Kidney (tissue), 13 donors: ENCODE measurements at regions not wholly inside any gene's neighbourhood (a gene's known extent, or its start where the extent isn't known, plus 50 kb on each side); places are given as distances from the start of the nearest gene placed in this dataset.

Source experiments
- DNase-seq, 5 donors: peaks; one replicate each; pipeline ENCODE4 v3.0.0-alpha.2; 2013 to 2020
- FAIRE-seq: peaks from 2 replicates; lab custom pipeline; 2012; peaks lifted over from hg19 to GRCh38; lab: Jason Lieb, UNC
- H3K27ac ChIP-seq, 2 donors: one replicate each; pipeline ENCODE4 v1.7.0; 2013; ENCODE audit warnings: low read depth in 2 of 2, low read length in 2 of 2, inconsistent platforms in 1 of 2
- H3K27me3 ChIP-seq: one replicate; pipeline ENCODE4 v1.7.1; 2013; ENCODE audit warnings: low read length, inconsistent platforms; ENCODE audit not compliant: control insufficient read depth, insufficient read depth
- H3K36me3 ChIP-seq, 3 donors: one replicate each; pipeline versions ENCODE4 v1.7.0 to v1.7.1; 2013; ENCODE audit warnings: low read length in 3 of 3, control low read depth in 1 of 3, inconsistent platforms in 1 of 3; ENCODE audit not compliant: insufficient read depth in 3 of 3, control insufficient read depth in 2 of 3
- H3K4me1 ChIP-seq, 3 donors: one replicate each; pipeline versions ENCODE4 v1.7.0 to v1.7.1; 2013; ENCODE audit warnings: low read length in 3 of 3, inconsistent platforms in 1 of 3, low read depth in 1 of 3; ENCODE audit not compliant: control insufficient read depth in 2 of 3, insufficient read depth in 2 of 3
- H3K4me3 ChIP-seq, 3 donors: one replicate each; pipeline versions ENCODE4 v1.7.0 to v1.8.1; 2013; ENCODE audit warnings: low read length in 3 of 3, control low read depth in 1 of 3, inconsistent platforms in 1 of 3
- H3K9ac ChIP-seq, 3 donors: one replicate each; pipeline versions ENCODE4 v1.7.0 to v1.7.1; 2013; ENCODE audit warnings: low read length in 3 of 3, control low read depth in 1 of 3, inconsistent platforms in 1 of 3
- H3K9me3 ChIP-seq, 3 donors: one replicate each; pipeline versions ENCODE4 v1.7.0 to v1.7.1; 2013; ENCODE audit warnings: low read length in 3 of 3, control low read depth in 1 of 3, inconsistent platforms in 1 of 3; ENCODE audit not compliant: control insufficient read depth in 2 of 3, insufficient read depth in 1 of 3
- intact Hi-C: fragments of 100-400 bp; cut with DNase I; formaldehyde crosslinking; loops from one replicate; pipeline ENCODE4 v1.11.1; 2022
- TF ChIP-seq, protein P1 (sequence below): IDR thresholded peaks from 3 replicates; pipeline ENCODE4 v1.5.1; 2012; ENCODE audit warnings: mild to moderate bottlenecking, moderate library complexity, borderline replicate concordance; ENCODE audit not compliant: insufficient read depth; ENCODE audit errors: extremely low read depth
- donor health status: control.
- donor health status: control.
- donor health status: control.
- donor health status: control.
- donor health status: control.
- donor health status: DM: yes; HTN: yes; CAD: no.
- donor health status: Normal renal cell carcinoma (clear cell type).

DNA sequence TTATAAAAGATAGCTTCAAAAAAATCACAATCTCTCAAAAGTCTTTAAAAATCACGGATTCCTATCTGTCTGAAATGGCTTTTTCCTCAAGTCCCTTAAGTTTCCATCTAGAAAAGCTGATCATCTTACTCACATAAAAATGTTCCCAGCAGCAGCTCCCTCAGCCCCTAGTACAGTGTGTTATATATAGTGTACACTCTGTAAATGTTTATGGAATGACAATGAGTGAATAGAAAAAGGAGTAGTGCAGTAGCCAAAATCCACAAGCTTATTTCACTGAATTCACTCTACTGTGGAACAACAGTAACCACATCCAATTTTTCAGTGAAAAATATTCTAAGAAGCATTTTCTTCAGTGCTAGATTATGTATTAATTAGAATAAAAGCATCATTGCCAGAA is 609.4 kb downstream of the DTWD2 start:
- Histone ChIP-seq H3K27me3 (no peaks in the 10 kb centered on the region), H3K9ac (no peak overlapping the region), H3K9me3 (no peaks in the 10 kb centered on the region), H3K4me3 (no peak overlapping the region), H3K36me3 (no peaks in the 10 kb centered on the region), H3K4me1 (no peaks in the 10 kb centered on the region), H3K27ac (no peak overlapping the region)
- TF ChIP-seq, protein P1, sequence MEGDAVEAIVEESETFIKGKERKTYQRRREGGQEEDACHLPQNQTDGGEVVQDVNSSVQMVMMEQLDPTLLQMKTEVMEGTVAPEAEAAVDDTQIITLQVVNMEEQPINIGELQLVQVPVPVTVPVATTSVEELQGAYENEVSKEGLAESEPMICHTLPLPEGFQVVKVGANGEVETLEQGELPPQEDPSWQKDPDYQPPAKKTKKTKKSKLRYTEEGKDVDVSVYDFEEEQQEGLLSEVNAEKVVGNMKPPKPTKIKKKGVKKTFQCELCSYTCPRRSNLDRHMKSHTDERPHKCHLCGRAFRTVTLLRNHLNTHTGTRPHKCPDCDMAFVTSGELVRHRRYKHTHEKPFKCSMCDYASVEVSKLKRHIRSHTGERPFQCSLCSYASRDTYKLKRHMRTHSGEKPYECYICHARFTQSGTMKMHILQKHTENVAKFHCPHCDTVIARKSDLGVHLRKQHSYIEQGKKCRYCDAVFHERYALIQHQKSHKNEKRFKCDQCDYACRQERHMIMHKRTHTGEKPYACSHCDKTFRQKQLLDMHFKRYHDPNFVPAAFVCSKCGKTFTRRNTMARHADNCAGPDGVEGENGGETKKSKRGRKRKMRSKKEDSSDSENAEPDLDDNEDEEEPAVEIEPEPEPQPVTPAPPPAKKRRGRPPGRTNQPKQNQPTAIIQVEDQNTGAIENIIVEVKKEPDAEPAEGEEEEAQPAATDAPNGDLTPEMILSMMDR: no peak
- intact Hi-C loops: no loop called here
- FAIRE-seq: no peak
- DNase-seq: no peak

DNA sequence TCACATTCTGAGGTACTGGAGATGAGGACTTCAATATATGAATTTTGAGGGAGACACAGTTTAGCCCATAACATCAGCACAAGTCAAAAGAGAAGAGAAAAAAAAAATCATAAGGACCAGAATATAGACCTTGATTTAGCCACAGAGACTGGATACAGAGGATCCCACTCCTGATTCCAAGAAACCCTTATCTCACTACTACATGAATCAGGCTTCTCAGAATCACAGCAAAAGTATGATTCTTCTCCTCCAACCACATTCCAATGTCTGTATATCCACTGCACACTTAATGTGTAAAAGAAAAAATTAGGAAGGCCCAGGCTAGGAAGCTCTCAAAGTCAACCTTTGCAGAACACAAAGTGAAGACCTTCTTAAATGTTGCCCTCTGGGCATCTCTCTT is 610.9 kb downstream of the DTWD2 start:
- no peaks in the 10 kb centered on the region for H3K4me1 ChIP-seq
- no peaks in the 10 kb centered on the region for H3K36me3 ChIP-seq
- no peak overlapping the region for H3K9ac ChIP-seq
- H3K27me3 ChIP-seq: no peaks in the 10 kb centered on the region
- no peak for DNase-seq
- no peak overlapping the region for H3K4me3 ChIP-seq
- H3K9me3 ChIP-seq: no peaks in the 10 kb centered on the region
- no peak for FAIRE-seq
- no peak overlapping the region for H3K27ac ChIP-seq
- intact Hi-C loops: no loop called here
- TF ChIP-seq, protein P1: no peak

DNA sequence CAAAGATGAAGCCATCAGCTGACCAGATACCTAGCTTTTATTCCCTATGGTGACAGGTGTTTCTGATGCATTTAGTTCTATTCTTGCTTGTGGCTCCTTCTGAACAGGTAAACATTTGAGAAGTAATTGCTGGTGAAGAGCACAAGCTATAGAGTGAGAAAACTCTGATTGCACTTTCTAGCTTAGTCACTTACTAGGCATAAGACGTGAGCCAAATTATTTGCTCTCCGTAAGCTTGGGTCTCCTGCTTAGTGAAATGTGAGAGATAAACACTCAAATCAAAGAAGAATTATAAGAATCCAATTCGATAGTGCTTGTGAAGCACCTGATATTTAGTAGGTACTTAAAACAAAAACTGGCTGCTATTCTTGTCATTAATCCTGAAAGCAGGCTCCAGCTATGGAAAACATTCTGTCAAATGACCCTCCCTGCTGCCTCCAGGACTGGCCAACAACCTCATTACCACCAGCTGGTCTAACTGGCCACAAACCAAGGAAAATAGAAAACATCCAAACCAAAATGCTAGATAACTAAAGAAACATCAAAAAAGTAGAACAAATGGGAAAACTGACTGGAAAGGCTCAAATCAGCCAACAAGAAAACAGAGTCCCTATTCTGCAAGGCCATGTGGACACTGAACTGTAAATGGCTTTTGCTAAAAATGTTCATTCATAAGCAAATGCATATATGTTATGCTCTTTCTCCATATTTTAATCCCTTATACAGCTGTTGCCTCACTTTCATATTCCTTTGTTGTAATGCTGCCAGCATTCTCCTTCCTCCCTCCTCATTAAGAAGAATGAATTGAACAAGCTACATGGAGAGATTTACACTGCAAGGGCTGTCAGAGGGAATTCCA is 616.1 kb downstream of the DTWD2 start:
- Histone ChIP-seq H3K36me3 (no peaks in the 10 kb centered on the region), H3K9ac (no peak overlapping the region), H3K27me3 (no peaks in the 10 kb centered on the region), H3K4me1 (no peaks in the 10 kb centered on the region), H3K27ac (no peak overlapping the region), H3K9me3 (no peaks in the 10 kb centered on the region), H3K4me3 (no peak overlapping the region)
- TF ChIP-seq, protein P1: no peak
- peak in 3 of 5 donors; percentile 11 to 77 (median 45) for DNase-seq
- no peak for FAIRE-seq
- intact Hi-C loops: no loop called here

DNA sequence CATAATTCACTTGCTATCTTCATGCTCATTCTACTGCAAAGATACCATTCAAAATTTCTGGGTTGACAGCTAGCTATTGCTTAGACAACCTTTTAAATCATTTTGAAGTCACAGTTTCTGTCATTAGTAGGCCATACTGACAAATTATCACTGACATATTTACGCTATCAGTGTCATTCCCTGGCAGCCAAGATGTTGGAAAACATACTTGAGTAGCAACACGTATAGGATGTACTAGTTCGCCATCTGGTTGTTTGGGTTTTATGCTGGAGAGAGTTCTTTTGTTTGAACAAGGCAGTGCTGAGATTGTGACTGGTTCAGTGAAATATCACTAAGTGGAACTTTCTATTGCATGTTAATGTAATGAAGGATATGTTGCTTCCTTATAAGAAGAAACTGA is 621.9 kb downstream of the DTWD2 start:
- TF ChIP-seq, protein P1: no peak
- no peaks in the 10 kb centered on the region for H3K27me3 ChIP-seq
- intact Hi-C loops: no loop called here
- no peak for DNase-seq
- H3K9ac ChIP-seq: no peak overlapping the region
- peaks cover 0 to 2% (median 0%) of the 10 kb centered on the region in 3 donors for H3K9me3 ChIP-seq
- no peaks in the 10 kb centered on the region for H3K4me1 ChIP-seq
- FAIRE-seq: no peak
- no peaks in the 10 kb centered on the region for H3K36me3 ChIP-seq
- H3K27ac ChIP-seq: no peak overlapping the region
- no peak overlapping the region for H3K4me3 ChIP-seq
